ENCODE measurements at regions not wholly inside any gene's neighbourhood (a gene's known extent, or its start where the extent isn't known, plus 50 kb on each side); places are given as distances from the start of the nearest gene placed in this dataset.

DNA sequence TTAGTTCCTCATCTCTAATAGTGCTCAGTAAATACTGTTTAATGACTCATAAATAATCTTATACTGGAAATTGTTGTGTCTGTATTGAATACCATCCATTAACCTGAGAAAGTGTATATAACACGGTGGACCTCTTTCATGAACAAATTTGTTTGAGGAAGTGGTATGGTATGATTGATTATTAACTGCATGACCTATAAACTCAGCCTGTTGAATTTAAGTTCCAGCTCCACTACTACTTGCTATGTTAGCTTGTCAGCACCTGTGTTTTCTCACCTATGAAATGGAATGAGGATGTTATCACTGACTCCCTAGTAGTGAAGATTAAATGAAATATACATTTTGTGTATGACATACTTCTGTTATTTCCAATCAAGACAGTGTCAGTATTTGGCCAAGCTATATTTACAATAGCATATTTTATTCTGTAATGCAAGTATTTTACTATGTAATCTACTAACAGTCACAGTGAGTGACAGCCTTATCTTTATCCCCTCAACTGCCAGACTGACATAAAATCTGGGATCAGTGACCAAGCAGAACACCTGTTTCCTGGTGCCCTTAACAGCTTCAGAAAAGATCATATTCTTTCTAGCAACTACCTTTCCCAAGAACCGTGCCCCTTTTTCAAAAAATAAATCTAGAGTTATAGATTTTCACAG lies 77.3 kb upstream of the ITGA1 start:
- Mint-ChIP-seq H3K27me3 (ENCODE audit: unreplicated experiment) (no peaks in the 10 kb centered on the region), H3K4me1 (ENCODE audit: unreplicated experiment) (peaks cover 44% of the 10 kb centered on the region), H3K9me3 (ENCODE audit: unreplicated experiment) (no peaks in the 10 kb centered on the region), H3K27ac (ENCODE audit: unreplicated experiment) (peak overlapping the region; percentile 92), H3K36me3 (ENCODE audit: low read depth, unreplicated experiment) (no peaks in the 10 kb centered on the region), H3K4me3 (ENCODE audit: unreplicated experiment) (no peak overlapping the region)
- DNase-seq (ENCODE audit: low spot score): no peak
- TF ChIP-seq, protein P1, sequence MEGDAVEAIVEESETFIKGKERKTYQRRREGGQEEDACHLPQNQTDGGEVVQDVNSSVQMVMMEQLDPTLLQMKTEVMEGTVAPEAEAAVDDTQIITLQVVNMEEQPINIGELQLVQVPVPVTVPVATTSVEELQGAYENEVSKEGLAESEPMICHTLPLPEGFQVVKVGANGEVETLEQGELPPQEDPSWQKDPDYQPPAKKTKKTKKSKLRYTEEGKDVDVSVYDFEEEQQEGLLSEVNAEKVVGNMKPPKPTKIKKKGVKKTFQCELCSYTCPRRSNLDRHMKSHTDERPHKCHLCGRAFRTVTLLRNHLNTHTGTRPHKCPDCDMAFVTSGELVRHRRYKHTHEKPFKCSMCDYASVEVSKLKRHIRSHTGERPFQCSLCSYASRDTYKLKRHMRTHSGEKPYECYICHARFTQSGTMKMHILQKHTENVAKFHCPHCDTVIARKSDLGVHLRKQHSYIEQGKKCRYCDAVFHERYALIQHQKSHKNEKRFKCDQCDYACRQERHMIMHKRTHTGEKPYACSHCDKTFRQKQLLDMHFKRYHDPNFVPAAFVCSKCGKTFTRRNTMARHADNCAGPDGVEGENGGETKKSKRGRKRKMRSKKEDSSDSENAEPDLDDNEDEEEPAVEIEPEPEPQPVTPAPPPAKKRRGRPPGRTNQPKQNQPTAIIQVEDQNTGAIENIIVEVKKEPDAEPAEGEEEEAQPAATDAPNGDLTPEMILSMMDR (IDR thresholded peaks at IDR 0.05; ENCODE audit: unreplicated experiment): no peak

DNA sequence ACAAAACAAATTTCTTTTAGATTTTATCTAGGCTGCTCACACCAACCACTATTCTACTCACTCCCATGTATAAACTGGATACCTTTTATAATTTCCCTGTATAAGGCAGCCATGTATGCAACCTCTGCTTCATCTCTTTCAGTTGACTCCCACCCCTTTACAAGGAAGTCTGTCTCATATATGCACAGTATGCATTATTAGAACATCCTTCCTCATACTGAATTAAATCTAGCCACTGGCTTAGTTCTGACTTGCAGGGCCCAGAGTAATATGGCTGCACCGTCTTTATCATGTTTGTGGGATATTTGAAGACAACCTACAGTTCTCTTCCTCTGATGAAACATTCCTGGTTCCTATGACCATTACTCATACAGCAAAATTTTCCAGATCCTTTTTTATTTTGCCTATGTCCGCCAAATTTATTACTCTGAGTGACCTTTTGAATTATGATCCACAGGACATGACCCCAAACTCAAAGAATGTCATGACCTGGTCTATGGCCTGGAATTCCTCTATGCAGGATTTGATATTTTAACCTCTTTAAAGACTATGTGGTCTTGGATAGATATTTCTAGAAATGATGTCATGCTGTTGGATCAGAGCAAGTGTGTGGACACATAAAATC lies 76.6 kb upstream of the ITGA1 start:
- Mint-ChIP-seq H3K4me3 (ENCODE audit: unreplicated experiment) (no peak overlapping the region), H3K9me3 (ENCODE audit: unreplicated experiment) (no peaks in the 10 kb centered on the region), H3K4me1 (ENCODE audit: unreplicated experiment) (peaks cover 39% of the 10 kb centered on the region), H3K27me3 (ENCODE audit: unreplicated experiment) (no peaks in the 10 kb centered on the region), H3K36me3 (ENCODE audit: low read depth, unreplicated experiment) (no peaks in the 10 kb centered on the region), H3K27ac (ENCODE audit: unreplicated experiment) (no peak overlapping the region)
- TF ChIP-seq, protein P1 (IDR thresholded peaks at IDR 0.05; ENCODE audit: unreplicated experiment): no peak
- DNase-seq (ENCODE audit: low spot score): no peak

DNA sequence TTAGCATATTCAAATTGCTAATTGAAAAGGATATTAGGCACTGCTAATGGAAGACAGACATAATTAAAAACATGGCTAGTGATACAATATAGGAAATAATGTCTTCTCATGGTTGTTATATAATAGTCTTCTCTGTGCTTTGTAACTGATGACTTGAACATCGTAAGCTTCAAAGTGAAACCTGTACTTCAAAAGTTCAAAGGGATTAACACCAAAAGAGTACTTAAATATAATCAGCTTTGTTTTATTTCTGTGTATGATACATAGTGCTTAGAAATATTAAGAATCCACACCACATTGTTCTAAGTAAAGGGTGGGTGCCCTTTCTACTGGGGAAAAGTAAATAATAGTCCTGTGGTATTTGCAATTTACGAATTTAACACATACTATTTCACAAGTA lies 75.4 kb upstream of the ITGA1 start:
- no peaks in the 10 kb centered on the region for H3K27me3 Mint-ChIP-seq (ENCODE audit: unreplicated experiment)
- no peak overlapping the region for H3K27ac Mint-ChIP-seq (ENCODE audit: unreplicated experiment)
- TF ChIP-seq, protein P1 (IDR thresholded peaks at IDR 0.05; ENCODE audit: unreplicated experiment): no peak
- no peaks in the 10 kb centered on the region for H3K36me3 Mint-ChIP-seq (ENCODE audit: low read depth, unreplicated experiment)
- H3K4me1 Mint-ChIP-seq (ENCODE audit: unreplicated experiment): peaks cover 36% of the 10 kb centered on the region
- H3K4me3 Mint-ChIP-seq (ENCODE audit: unreplicated experiment): no peak overlapping the region
- no peak for DNase-seq (ENCODE audit: low spot score)
- H3K9me3 Mint-ChIP-seq (ENCODE audit: unreplicated experiment): peaks cover 6% of the 10 kb centered on the region

DNA sequence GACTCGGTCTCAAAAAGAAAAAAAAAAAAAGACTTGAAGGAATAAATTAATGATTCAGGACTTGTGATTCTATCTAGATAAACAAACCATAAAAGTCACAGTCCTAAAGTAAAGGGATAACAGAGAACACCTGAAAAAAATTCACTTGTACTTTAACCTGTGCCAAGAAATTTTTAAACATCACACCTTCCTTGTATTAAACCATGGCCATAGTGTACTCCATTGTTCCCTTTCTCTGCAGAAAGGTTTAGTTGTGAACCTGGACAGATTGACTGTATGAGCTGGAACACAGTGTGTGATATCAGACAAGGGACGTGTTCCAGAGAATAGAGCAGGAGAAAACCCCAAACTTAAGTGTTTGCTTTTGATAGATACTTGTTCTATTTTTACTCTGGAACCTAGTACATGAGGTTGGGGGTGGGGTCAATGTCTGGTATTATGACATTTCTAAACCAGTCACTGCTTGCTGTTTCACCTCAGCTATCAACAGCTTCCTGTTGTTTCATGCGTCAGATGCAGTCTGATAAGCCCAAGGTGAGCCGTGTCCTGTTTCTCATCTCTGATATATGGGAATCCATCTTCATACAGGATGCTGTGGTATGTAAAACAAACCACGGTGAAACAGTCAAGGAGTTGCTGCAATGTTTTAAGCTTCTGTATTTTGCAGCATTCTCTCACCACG lies 62.5 kb upstream of the ITGA1 start:
- H3K36me3 Mint-ChIP-seq (ENCODE audit: low read depth, unreplicated experiment): no peaks in the 10 kb centered on the region
- no peak overlapping the region for H3K27ac Mint-ChIP-seq (ENCODE audit: unreplicated experiment)
- peaks cover 24% of the 10 kb centered on the region for H3K4me1 Mint-ChIP-seq (ENCODE audit: unreplicated experiment)
- TF ChIP-seq, protein P1 (IDR thresholded peaks at IDR 0.05; ENCODE audit: unreplicated experiment): no peak
- H3K9me3 Mint-ChIP-seq (ENCODE audit: unreplicated experiment): no peaks in the 10 kb centered on the region
- no peak for DNase-seq (ENCODE audit: low spot score)
- peaks cover 2% of the 10 kb centered on the region for H3K27me3 Mint-ChIP-seq (ENCODE audit: unreplicated experiment)
- H3K4me3 Mint-ChIP-seq (ENCODE audit: unreplicated experiment): no peak overlapping the region

DNA sequence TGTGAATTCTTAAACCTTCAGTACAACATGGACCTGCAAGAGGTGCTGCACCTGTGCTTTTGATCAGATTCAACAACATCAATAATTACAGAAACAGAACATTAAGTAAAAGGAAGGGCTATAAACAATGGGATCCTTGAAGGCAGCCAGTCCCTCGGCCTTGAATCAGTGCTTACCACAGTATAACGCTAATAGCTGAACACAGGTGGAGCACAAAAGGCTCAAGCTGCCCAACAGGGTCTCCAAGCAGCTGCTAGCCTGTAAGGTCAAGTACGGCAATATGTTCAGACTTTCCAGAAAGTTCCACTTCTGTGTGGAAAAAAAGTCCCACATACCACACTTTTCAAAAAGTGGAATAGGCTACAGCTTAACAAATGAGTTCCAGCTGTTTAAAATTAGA lies 61.9 kb upstream of the ITGA1 start:
- TF ChIP-seq, protein P1 (IDR thresholded peaks at IDR 0.05; ENCODE audit: unreplicated experiment): no peak
- Mint-ChIP-seq H3K9me3 (ENCODE audit: unreplicated experiment) (no peaks in the 10 kb centered on the region), H3K27me3 (ENCODE audit: unreplicated experiment) (no peaks in the 10 kb centered on the region), H3K4me1 (ENCODE audit: unreplicated experiment) (peaks cover 24% of the 10 kb centered on the region), H3K27ac (ENCODE audit: unreplicated experiment) (no peak overlapping the region), H3K4me3 (ENCODE audit: unreplicated experiment) (no peak overlapping the region), H3K36me3 (ENCODE audit: low read depth, unreplicated experiment) (no peaks in the 10 kb centered on the region)
- DNase-seq (ENCODE audit: low spot score): no peak

Measured in endothelial cell (in vitro differentiated cells).